Activated CD4-positive, alpha-beta T cell treated with anti-CD3 and anti-CD28 coated beads, Interleukin-2, Interleukin-6, amounts not matched to agents 100 ng/mL and 50 ng/mL, durations not matched to agents 16 hours and 8 hours (primary cell): ENCODE measurements at regions not wholly inside any gene's neighbourhood (a gene's known extent, or its start where the extent isn't known, plus 50 kb on each side); places are given as distances from the start of the nearest gene placed in this dataset.

Experiments used
- DNase-seq: peaks from one replicate; pipeline ENCODE4 v3.0.0-alpha.2; 2020

DNA sequence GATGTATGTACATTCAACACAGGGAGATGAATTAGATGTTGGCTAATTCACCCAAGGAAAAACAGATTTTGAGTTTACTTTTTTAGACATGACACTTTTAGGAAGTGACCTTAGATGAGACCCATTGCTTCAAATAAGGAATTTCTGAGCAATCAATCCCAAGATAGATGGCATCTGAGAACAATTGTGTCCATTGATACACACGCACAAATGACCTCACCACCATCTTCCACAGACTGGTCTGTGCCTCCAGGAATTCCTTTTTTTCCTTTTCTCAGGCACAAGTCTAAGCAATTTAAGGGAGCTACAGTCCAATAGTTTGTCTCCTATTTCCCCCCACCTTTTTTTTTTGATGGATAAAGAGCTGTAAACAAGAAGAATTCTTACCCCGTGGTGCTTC, 265.3 kb downstream of the TBL1XR1 start:
- no peak for DNase-seq

DNA sequence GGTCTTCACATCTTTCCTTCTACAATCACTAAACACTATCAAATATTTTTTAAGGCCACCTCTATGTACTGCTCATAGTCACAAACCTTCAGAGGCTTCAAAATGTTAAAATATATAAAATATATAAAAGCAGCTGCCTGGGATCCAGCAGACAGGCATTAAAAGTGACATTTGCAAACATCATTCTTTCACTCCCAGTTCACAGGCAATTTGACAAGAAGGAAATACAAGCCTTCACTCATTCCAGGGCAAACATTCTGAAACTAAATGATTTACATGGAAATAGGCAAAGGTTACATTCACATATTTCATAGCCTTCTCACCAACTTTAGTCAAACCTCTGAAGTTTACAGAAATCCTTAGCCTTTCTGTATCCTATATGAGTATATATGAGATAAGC, 266.3 kb downstream of the TBL1XR1 start:
- no peak for DNase-seq

DNA sequence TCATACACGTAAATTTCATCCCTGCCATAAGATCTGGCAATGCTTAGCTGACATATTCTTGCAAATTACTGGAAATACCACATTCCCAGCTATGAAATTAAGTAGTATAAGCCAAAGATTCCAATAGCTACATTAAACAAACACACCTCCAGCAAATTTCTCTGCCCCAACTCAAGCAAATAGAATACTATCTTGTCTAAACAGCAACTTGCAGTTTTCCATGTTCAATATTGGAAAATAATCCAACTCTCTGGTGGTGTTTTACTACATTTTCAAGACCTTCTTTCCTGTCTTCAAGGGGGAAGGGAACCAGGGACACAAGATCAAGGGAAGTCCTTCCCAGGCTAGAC, 268.7 kb downstream of the TBL1XR1 start:
- no peak for DNase-seq

DNA sequence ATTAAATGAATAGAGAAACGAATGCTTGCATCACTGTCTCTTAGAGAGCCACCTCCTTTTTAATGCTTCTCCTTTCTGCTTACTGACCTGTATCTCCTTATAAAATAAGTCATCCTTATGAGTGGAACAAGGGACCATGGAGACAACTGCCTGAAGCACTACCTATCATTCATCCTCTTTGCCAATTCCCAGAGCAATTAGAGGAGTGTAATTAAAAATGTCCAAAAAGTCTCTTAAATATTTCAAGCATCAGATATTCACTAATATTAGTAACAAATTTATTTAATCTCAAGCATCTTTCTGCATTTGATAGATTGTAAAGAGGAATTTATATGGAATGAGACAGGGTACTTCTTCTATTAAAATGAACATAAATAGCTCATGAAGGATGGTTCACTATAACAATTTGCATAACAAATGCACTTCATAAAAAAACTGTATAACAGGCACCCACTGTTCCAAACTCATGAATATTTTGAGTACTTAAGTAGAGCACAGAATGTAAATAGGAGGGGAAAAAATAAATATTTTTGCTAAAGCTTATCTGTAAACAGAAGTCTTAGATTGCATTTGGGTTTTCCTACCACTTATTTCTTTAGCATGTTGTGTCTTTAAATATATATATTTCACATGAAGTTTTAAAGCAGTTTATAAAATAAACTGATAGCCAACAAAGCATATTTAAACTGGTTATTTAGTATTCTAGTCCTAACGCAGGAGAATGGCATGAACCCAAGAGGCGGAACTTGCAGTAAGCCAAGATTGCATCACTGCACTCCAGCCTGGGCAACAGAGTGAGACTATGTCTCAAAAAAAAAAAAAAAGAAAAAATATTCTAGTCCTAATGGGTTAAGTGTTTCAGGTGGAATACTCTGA, 269.3 kb downstream of the TBL1XR1 start:
- DNase-seq: no peak

DNA sequence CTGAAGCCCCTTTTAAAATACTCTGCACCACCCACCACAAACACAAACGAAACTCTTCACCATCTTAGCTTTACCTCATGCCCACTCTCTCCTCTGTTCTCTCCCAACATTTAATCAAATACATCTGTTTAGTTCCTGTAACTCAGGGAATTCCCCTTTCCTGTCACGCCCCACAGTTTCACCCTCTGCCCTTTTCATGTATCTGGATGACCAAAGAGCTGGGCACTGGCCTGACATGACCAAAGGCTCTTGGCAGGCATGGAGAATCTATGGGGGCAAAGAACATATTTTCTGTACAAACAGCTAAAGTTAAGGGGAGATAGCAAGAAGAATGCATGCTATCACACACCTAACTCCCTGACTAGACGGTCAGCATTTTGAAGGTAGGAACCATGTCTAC, 270.0 kb downstream of the TBL1XR1 start:
- no peak for DNase-seq

DNA sequence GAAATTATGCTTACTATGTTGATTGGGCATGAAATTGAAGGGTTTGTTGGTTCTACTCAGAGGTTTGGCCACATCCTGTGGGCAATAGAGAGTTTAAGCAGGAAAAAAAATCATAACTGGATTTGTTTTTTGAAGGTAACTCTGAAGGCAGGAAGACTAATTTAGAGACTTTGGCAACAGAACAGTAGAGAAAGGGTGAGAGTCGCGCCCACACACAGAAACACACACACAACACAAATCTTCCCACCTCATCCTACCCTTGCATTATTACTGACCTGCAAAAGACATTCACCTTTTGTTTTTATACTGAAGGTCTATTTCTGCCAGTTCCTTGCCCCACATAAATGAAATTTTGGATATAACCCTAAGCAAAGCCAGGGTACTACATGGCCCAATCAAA, 270.6 kb downstream of the TBL1XR1 start:
- no peak for DNase-seq

DNA sequence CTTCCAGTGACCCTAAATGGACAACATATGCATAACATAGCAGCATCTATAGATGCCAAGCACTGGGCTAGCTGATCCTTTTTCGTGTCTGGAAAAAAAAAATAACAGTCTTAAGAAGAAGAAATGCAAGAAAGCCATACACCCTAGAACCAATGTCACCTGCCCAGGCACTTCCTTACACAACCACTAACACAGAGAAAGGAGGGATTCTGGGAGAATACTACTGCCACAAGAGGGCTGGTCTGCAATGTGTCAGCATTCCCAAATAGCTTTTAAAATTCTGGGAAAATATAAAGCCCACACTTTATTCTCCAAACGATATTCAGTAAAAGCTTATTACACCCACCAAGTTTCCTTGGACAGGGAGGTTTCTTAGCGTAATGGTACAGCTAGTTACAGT, 271.2 kb downstream of the TBL1XR1 start:
- DNase-seq: no peak

DNA sequence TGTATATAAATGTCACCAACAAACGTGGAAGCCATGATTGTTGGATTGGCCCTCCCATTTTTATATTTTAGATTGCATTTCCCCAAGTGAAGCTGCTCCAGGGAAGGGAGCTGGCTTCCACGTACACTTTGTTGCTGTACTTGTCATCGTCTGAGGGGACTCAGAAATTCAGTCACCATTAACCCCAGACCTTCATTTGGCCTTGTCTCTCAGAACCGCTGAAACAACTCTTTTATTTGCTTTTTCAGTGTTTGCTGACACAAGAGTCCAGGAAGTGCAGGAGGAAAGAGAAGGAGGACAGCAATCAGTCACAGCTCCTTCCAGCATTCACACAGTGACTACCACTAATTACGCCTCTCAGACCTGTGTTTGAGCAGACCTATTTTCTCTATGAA, 276.5 kb downstream of the TBL1XR1 start:
- no peak for DNase-seq

DNA sequence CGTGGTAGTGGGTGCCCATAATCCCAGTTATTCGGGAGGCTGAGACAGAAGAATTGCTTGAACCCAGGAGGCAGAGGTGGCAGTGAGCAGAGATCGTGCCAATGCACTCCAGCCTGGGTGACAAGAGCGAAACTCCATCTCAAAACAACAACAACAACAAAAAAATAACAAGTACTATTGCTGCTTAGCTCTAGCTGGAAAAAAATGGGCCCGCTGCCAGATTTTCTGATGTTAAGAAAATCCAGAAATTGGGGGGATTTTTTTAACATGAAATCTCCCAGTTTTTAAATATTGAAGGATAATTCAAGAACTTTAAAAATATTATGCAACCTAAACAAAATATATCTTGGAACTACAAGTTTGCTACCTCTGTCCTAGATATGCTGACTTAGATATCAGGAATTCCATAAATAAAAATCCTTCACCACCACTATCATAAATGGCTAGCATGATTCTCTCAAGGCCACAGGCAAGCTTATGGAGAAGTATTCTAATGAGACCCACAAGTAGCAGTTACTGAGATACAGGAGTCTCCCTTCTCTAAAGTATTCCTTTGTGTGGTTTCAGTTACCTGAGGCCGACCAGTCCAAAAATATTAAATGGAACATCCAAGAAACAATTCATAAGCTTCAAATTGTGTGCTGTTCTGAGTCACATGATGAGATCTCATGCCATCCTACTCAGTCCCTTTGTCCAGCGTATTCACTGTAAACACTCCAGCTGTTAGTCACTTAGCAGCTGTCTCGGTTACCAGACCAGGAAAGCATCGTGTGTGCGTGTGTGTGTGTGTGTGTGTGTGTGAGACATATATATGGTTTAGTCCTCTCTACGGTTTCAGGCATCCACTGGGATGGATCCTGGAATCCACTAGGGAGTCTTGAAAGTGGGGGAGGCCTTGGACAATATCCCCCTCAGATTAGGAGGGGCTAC, 277.2 kb downstream of the TBL1XR1 start:
- DNase-seq: no peak

DNA sequence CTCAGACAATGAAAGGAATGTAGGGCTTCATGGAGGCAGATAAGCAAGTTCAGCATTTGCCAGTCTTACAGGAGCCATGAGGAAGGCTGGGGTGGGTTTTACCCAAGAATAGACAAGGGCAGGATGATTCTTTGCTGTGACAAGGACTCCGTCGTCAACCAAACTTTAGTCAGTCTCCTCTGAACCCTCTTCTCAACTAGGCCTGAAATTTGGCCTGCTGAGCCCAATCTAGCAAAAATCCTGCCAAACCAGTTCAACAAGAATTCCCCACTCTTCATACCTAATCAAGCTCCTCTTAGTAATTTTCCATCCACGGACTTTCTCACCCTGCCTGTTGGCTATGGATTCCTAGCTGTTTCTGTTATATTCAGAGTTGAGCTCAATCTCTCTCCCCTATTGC, 280.5 kb downstream of the TBL1XR1 start:
- no peak for DNase-seq

DNA sequence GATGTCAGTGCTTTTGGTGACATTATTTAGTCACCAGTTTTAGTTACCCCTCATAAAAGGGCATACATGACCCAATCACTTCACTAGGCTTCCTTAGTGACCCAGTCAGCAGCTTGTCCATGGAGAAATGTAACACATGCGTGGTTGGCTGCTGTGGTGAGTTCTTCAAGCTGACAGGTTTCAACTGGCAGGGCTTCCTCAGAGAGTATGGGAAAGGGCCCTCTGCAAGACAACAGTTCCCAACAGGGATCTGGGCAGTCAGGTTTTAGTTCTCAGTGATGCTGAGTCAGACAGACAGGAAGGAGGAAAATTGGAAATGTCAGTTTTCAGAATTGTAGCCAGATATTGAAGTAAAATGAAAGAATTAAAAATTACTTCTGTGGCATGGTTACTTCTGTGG, 282.5 kb downstream of the TBL1XR1 start:
- DNase-seq: no peak

DNA sequence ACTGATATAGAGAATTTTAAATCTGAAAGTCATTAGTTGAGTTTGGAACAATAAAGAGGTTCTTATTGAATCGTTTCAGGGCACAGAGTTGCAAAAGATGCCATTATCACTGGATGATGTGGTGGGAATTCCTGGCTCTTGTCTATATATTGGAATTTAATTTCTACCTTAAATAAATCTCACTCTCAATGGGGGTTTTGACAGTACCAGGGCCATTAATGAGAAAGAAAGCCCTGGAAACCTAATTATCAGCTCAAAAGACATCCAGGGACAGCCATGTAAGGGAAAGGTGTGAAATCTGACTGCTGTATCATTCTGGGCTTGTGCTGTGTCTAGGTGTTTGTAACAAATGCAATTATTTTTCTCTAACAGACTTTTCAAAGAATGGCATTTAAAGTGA, 285.7 kb downstream of the TBL1XR1 start:
- no peak for DNase-seq

DNA sequence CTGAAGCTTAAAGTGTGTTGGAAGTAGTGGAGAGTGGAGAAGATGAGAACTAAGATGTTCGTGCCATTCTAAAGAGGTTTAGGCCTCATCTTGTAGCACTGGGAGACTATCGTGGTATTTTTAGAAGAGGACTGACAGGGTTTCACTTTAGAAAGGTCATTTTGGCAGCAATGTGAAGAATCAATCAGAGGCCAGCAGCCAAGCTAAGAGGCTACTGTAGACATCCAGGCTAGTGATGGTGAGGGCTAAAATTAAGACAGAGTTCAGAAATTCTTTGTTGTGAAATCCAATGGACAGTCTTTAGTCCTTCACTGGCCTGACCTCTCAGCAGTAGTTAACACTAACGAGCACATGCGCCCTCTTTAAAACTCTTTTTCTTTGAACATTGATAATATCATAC, 288.2 kb downstream of the TBL1XR1 start:
- no peak for DNase-seq

DNA sequence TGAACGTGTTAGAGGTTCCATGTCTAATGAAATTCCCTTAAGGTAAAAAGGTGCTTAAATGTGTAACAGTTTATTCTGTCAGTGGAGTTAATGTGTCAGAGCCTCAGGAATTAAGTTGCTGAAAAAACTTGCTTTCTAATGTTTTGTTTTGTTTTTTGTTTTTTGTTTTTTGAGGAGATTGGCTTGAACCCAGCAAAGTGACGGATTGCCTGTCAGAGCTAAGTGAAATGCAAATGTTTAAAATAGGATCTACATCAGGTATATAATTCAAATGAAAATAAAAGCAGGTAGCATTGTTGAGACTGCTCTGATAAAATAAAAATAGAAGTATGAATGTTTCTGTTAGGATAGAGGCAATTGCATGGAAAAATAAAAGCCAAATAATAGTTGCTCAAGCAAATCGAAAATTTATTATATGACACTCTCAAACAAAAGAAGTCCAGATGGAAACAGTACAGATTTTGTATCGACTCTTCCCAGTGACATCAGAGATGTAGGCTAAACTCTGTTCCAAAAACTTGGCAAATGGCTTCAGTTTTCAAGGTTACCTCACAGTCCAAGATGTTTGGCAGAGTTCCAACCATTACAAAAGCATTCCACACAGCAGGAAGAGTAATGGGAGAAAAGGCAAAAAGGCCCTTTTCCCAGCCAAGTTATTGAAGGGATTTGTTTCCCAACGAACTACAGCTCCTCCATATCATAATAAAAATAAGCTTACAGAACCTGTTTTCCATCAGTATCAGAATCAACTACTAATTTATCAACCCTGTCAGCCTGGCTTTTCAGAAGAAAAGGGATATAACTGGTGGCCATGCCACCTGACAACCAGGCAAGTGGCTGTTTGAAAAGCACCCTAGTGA, 291.0 kb downstream of the TBL1XR1 start:
- DNase-seq: no peak

DNA sequence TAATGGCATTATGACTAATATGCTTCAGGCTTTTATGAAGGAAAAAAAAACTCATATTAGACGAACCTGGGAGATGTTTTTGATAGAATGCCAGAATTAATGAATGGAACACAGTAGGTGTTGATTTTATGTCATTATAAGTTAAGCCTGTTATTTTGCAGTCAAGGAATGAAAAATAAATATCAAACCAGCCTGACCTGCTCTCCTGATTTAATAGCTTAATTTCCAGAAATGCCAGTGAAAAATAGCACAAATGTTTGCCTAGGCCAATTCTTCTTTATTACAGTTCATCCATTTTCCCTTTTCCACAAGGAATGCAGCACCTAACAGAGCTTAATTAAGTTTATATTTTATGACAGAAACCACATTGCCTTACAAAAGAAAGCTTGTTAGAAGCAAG, 292.0 kb downstream of the TBL1XR1 start:
- no peak for DNase-seq

DNA sequence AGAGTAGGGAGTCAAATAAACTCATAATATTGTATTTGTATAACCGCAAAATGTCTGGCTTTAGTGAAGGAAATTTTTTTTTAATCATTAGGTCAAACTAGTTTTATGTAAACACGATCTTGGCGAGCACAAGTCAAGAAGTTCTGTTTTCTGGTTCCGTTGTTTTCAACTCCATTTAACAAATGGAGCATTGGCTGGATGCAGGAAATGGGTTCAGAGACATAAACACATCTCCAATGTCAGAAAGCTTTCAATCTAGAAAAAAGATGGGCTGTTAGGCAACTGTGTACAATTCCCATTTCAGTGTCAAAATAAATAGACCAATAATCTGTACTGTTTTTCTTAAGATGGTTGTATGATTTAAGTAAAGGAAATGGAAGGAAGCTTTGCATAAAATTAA, 292.8 kb downstream of the TBL1XR1 start:
- DNase-seq: no peak

DNA sequence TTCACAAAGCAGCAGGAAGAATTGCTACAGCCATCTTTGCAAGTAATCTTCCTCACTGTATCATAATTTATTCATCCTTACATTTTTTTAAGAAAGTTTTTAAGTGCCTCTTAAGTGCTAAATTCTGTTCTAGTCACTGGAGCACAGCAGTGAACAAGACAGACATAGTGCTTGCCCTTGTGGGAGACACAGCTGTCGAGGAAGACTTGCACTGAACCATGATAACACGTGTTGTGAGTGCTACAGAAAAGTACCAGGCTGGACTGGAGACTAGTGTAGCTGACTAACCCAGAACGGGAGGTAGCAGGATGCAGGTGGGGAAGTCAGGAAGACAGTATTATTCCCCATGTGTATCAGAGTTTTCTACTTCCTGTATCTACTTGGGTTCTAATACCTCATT, 300.6 kb downstream of the TBL1XR1 start:
- no peak for DNase-seq

DNA sequence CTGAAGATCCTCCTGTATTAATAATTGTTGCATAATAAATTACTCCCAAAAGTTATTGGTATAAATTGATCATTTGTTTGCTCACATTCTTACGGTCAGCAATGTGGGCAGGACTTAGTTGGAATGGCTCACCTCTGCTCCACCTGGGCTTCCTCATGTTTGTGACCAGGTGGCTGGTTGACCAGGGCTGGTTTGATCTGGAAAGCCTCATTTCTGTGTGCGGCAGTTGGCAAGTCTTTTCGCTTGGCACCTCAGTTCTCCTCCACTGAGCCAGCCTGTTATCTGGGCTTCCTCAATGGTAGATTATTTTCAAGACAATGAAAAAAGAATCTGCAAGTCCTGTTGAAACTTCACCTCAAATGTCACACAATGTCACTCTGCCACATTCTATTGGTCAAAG, 301.1 kb downstream of the TBL1XR1 start:
- DNase-seq: no peak

DNA sequence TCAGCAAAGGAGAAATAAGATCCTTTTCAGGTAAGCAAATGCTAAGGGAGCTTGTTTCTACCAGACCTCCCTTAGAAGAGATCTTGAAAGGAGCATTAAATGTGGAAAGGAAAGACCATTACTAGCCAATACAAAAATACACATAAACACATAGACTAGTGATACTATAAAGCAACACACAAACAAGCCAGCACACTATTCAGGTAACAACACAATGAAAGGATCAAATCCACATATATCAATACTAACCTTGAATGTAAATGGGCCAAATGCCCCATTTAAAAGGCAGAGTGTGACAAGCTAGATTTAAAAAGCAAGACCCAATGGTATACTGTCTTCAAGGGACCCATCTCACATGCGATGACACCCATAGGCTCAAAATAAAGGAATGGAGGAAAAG, 317.6 kb downstream of the TBL1XR1 start:
- no peak for DNase-seq

DNA sequence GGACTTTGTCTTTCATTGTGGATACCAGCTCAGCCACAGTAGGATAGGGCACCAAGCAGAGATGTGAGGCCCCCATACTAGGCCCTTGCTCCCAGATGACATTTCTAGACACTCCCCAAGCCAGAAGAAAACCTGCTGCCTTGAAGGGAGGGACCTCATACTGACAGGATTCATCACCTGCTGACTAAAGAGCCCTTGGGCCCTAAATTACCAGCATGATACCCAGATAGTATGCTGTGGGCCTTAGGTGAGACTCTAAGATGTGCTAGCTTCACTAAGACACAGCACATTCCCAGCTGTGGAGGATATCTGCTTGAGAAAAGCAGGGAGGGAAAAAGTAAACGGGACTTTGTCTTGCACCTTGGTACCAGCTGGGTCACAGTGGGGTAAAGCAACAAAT, 324.0 kb downstream of the TBL1XR1 start:
- DNase-seq: no peak

DNA sequence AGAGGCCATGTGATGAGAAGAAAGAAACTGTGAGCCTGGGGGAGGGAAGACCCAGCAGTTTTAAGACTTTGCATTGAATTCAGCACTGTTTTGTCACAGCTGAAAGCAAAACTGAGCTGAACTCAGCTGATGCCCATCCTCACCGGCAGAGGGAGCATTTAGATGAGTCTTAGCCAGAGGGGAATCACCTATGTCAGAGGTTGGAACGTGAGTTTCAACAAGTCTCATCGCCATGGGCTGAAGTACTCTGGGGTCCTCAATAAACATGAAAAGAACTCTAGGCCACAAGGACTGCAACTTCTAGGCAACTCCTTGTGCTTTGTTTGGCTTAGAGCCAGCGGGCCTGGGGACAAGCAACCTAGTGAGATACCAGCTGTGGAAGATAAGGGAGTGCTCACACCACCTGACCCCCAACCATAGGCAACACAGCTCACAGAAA, 324.5 kb downstream of the TBL1XR1 start:
- DNase-seq: peak; percentile 69

DNA sequence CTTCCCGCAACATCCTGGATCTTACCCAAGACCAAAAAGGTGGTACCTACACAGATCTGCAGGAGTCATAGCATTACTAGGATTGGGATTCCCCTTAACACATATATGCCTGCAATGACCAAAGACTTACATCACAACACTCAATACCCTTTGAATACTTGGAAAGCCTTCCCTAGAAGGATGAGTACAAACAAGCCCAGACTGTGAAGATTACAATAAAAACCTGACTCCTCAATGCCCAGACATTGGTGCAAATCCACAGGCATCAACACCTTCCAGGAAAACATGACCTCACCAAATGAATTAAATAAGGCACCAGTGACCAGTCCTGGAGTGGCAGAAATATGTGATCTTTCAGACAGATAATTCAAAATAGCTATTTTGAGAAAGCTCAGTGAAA, 326.8 kb downstream of the TBL1XR1 start:
- no peak for DNase-seq
